RWPE2 (cell line): ENCODE measurements at regions not wholly inside any gene's neighbourhood (a gene's known extent, or its start where the extent isn't known, plus 50 kb on each side); places are given as distances from the start of the nearest gene placed in this dataset.

Experiments
- ATAC-seq: fragments of 200-7000 bp; cut with Tn5 transposase; 3 replicates; pipeline ENCODE4 v1.9.1; 2021; ENCODE audit warnings: low read depth
- DNase-seq: peaks from one replicate; pipeline ENCODE4 v3.0.0-alpha.2; 2020; ENCODE audit warnings: low spot score
- H3K27ac ChIP-seq: fragments of 450-650 bp; 2 replicates; pipeline ENCODE4 v1.5.1; 2017; ENCODE audit warnings: mild to moderate bottlenecking; ENCODE audit not compliant: poor library complexity, severe bottlenecking
- H3K27me3 ChIP-seq: fragments of 250-450 bp; sonication (Bioruptor Pico); 2 replicates; pipeline ENCODE4 v1.5.1; 2021; ENCODE audit warnings: mild to moderate bottlenecking, moderate library complexity; ENCODE audit not compliant: insufficient read depth, poor library complexity, severe bottlenecking
- H3K36me3 ChIP-seq: fragments of 250-450 bp; sonication (Bioruptor Pico); 2 replicates; pipeline ENCODE4 v1.5.1; 2020; ENCODE audit warnings: low read depth, mild to moderate bottlenecking, moderate library complexity
- H3K4me1 ChIP-seq: fragments of 250-450 bp; sonication (Bioruptor Pico); 2 replicates; pipeline ENCODE4 v1.5.1; 2021; ENCODE audit warnings: mild to moderate bottlenecking, moderate library complexity; ENCODE audit not compliant: insufficient read depth, poor library complexity, severe bottlenecking
- H3K4me3 ChIP-seq: fragments of 250-450 bp; sonication (Bioruptor Pico); 2 replicates; pipeline ENCODE4 v1.5.1; 2021; ENCODE audit warnings: mild to moderate bottlenecking, moderate library complexity; ENCODE audit not compliant: severe bottlenecking
- H3K9me3 ChIP-seq: fragments of 250-450 bp; sonication (Bioruptor Pico); 2 replicates; pipeline ENCODE4 v1.5.1; 2021; ENCODE audit warnings: mild to moderate bottlenecking, moderate library complexity; ENCODE audit not compliant: severe bottlenecking
- TF ChIP-seq, protein P1 (sequence below): fragments of 450-650 bp; IDR thresholded peaks from one replicate; pipeline ENCODE4 v1.5.1; 2017; ENCODE audit warnings: mild to moderate bottlenecking, moderate library complexity; ENCODE audit not compliant: poor library complexity, severe bottlenecking

DNA sequence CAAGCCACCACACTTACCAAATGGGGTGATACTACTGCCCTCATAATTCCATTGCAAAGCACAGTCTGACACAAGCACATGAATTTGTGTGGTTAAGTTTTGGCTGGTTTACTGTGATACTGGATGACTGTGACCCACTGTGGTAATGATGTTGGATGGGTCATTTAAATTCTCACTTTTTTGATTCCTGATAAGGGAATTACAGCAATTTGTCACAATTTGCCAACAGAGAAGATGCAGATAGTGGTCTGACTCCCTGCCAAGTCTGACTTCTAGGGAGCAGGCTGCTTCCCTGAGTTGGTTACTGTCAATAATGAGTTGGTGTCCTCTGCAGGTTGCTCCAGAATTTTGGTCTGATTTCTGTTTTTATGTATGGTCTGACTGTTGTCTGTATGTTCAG, 731.9 kb downstream of the MTRR start:
- H3K36me3 ChIP-seq: no peaks in the 10 kb centered on the region
- peaks cover 69% of the 10 kb centered on the region for H3K27me3 ChIP-seq
- no peak for ATAC-seq
- H3K4me3 ChIP-seq: no peak overlapping the region
- H3K27ac ChIP-seq: no peak overlapping the region
- DNase-seq: no peak
- no peaks in the 10 kb centered on the region for H3K4me1 ChIP-seq
- H3K9me3 ChIP-seq: no peaks in the 10 kb centered on the region
- TF ChIP-seq, protein P1, sequence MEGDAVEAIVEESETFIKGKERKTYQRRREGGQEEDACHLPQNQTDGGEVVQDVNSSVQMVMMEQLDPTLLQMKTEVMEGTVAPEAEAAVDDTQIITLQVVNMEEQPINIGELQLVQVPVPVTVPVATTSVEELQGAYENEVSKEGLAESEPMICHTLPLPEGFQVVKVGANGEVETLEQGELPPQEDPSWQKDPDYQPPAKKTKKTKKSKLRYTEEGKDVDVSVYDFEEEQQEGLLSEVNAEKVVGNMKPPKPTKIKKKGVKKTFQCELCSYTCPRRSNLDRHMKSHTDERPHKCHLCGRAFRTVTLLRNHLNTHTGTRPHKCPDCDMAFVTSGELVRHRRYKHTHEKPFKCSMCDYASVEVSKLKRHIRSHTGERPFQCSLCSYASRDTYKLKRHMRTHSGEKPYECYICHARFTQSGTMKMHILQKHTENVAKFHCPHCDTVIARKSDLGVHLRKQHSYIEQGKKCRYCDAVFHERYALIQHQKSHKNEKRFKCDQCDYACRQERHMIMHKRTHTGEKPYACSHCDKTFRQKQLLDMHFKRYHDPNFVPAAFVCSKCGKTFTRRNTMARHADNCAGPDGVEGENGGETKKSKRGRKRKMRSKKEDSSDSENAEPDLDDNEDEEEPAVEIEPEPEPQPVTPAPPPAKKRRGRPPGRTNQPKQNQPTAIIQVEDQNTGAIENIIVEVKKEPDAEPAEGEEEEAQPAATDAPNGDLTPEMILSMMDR: no peak

DNA sequence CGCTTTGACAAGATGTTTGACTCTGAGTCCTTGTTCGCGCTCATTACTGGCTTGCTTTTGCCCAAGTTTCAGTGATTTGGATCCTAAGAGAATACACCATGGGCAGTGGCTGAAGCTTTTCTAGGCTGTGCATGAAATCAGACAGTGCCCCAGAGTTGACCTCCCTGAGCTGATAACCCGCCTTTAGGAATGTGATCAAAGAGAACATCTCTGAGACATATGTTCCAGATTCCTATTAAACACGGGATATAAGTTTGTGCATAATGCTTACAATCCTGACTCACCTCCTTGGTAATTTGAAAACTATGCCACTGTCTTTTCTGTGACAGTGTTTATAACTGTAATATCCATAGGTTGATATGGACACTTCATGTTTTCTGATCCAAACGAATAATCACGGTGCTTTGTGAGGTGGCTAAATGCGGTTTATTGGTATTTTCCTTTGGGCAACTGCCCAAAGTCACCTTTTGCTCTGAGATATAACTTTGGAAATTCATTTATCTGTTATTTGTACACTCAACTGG, 732.9 kb downstream of the MTRR start:
- no peaks in the 10 kb centered on the region for H3K36me3 ChIP-seq
- H3K27me3 ChIP-seq: peaks cover 59% of the 10 kb centered on the region
- no peak overlapping the region for H3K27ac ChIP-seq
- DNase-seq (no peak), ATAC-seq (no peak; the same call in 2 of the 3 replicates)
- TF ChIP-seq, protein P1: no peak
- H3K4me1 ChIP-seq: no peaks in the 10 kb centered on the region
- no peak overlapping the region for H3K4me3 ChIP-seq
- no peaks in the 10 kb centered on the region for H3K9me3 ChIP-seq

DNA sequence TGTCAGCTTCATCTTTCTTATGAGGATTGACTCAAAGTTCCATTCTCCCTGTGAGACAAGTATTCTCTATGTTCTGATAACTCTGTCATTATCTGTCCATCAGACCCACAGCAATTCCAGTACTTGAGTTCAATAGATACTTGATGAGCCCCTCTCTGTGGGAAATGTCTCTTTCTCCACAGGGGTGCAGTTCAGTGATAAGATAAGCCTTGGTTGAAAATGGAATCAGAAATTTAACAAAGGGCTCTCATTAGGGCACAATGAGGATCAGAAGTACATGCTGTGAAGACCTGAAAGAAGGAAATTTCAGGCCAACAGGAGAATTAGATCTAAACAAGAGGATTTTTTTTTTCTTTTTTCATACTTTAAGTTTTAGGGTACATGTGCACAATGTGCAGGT, 737.3 kb downstream of the MTRR start:
- no peak for DNase-seq
- Histone ChIP-seq H3K27ac (no peak overlapping the region), H3K4me3 (no peak overlapping the region), H3K4me1 (no peaks in the 10 kb centered on the region), H3K27me3 (peaks cover 31% of the 10 kb centered on the region), H3K36me3 (no peaks in the 10 kb centered on the region), H3K9me3 (no peaks in the 10 kb centered on the region)
- TF ChIP-seq, protein P1: no peak
- no peak for ATAC-seq

DNA sequence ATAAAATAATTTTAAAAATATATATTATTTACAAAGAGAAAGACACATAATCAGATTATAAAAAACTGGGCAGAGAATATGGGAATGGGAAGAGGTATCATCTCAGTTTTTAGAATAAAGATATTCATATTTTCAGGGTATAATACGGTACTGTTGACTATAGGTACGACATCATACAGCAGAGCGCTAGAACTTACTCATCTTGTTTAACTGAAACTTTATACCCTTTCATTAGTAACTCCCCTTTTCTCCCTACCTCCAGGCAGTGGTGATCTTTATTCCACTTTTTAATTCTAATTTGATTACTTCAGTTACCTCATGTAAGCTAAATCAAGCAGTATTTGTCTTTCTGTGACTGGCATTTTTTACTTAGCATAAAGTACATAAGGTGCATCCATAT, 742.1 kb downstream of the MTRR start:
- Histone ChIP-seq H3K27me3 (peaks cover 5% of the 10 kb centered on the region), H3K9me3 (no peaks in the 10 kb centered on the region), H3K4me1 (no peaks in the 10 kb centered on the region), H3K36me3 (no peaks in the 10 kb centered on the region), H3K27ac (no peak overlapping the region), H3K4me3 (no peak overlapping the region)
- no peak for ATAC-seq
- TF ChIP-seq, protein P1: no peak
- no peak for DNase-seq

DNA sequence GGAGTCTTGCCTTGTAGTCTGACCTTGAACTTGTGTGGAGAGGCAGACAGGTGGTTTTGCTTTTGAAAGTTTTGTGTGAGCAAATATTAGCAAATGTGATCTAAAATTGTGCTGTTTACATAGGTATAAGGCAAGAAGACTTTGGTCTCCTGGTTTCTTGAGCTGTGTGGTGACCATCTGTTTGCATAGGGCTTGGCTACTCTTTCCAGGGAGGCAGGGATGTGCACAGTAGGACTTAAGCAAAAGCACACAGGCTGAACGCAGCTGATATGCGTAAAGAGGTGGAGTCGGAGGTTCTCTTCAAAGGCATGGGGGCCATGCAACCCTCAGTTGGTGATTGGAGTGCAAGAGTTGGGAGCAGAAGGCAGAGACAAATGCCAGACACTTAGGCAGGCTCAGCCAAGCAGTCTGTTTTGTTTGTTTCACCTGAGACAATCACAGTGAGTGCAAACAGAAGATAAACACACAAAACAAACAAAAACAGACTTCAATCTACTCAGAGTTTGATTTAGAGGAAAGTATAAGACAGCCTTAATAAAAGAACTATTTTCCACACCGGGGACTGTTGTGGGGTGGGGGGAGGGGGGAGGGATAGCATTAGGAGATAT, 744.2 kb downstream of the MTRR start:
- ATAC-seq: no peak
- Histone ChIP-seq H3K36me3 (no peaks in the 10 kb centered on the region), H3K9me3 (no peaks in the 10 kb centered on the region), H3K27ac (no peak overlapping the region), H3K4me1 (no peaks in the 10 kb centered on the region), H3K4me3 (no peak overlapping the region), H3K27me3 (peaks cover 5% of the 10 kb centered on the region)
- TF ChIP-seq, protein P1: no peak
- no peak for DNase-seq
